Endodermal cell (in vitro differentiated cells): ENCODE measurements at regions not wholly inside any gene's neighbourhood (a gene's known extent, or its start where the extent isn't known, plus 50 kb on each side); places are given as distances from the start of the nearest gene placed in this dataset.

Experiments used
- DNase-seq: peaks from one replicate; pipeline ENCODE4 v3.0.0-alpha.2; 2017
- H3K27ac ChIP-seq: 2 replicates; pipeline ENCODE4 v1.5.1; 2013; ENCODE audit warnings: mild to moderate bottlenecking, low read depth, low read length, moderate library complexity
- H3K27me3 ChIP-seq: 2 replicates; pipeline ENCODE4 v1.6.1; 2013; ENCODE audit warnings: mild to moderate bottlenecking, low read length, moderate library complexity; ENCODE audit not compliant: insufficient read depth, control insufficient read depth, poor library complexity, severe bottlenecking
- H3K36me3 ChIP-seq: 2 replicates; pipeline ENCODE4 v1.7.0; 2013; ENCODE audit warnings: mild to moderate bottlenecking, low read length, moderate library complexity; ENCODE audit not compliant: control insufficient read depth, insufficient read depth
- H3K4me1 ChIP-seq: one replicate; pipeline ENCODE4 v1.7.0; 2013; ENCODE audit warnings: low read length; ENCODE audit not compliant: control insufficient read depth, insufficient read depth
- H3K4me3 ChIP-seq: 2 replicates; pipeline ENCODE4 v1.5.1; 2013; ENCODE audit warnings: mild to moderate bottlenecking, low read length, moderate library complexity
- H3K9ac ChIP-seq: 2 replicates; pipeline ENCODE4 v1.6.1; 2013; ENCODE audit warnings: mild to moderate bottlenecking, low read length, moderate library complexity; ENCODE audit not compliant: poor library complexity, severe bottlenecking; ENCODE audit errors: extremely low read depth
- H3K9me3 ChIP-seq: 2 replicates; pipeline ENCODE4 v1.6.1; 2013; ENCODE audit warnings: mild to moderate bottlenecking, low read length, moderate library complexity; ENCODE audit not compliant: control insufficient read depth
- H3K27ac Mint-ChIP-seq: 2 replicates; pipeline ENCODE4 v1.8.0; 2020; ENCODE audit warnings: mixed read lengths
- H3K27me3 Mint-ChIP-seq: 2 replicates; pipeline ENCODE4 v1.8.0; 2021; ENCODE audit warnings: mild to moderate bottlenecking, mixed read lengths; ENCODE audit not compliant: insufficient read depth
- H3K36me3 Mint-ChIP-seq: 2 replicates; pipeline ENCODE4 v1.8.0; 2020; ENCODE audit warnings: low read depth, mixed read lengths
- H3K4me1 Mint-ChIP-seq: 2 replicates; pipeline ENCODE4 v1.8.0; 2020; ENCODE audit warnings: mixed read lengths
- H3K4me3 Mint-ChIP-seq: 2 replicates; pipeline ENCODE4 v1.8.0; 2020; ENCODE audit warnings: mild to moderate bottlenecking, moderate library complexity, mixed read lengths
- H3K9me3 Mint-ChIP-seq: 2 replicates; pipeline ENCODE4 v1.8.0; 2020; ENCODE audit warnings: mild to moderate bottlenecking, mixed read lengths
- CTCF ChIP-seq: fragments of 200-600 bp; sonication (generic); conservative IDR thresholded peaks from 2 replicates; pipeline ENCODE4 v1.5.0; 2021; ENCODE audit warnings: antibody characterized with exemption, mild to moderate bottlenecking
- WGBS, 2 experiments: methylation state at CpG; one replicate each; pipeline versions ENCODE4 v1.1.5 to v1.1.7; 2013; ENCODE audit warnings: missing lambda C conversion rate in 2 of 2, mixed read lengths in 1 of 2; ENCODE audit not compliant: insufficient coverage in 1 of 2, insufficient read length in 1 of 2; 5-methylcytosine and 5-hydroxymethylcytosine counted together

- Histone ChIP-seq H3K27me3 (no peaks in the 10 kb centered on the region), H3K27ac (no peak overlapping the region), H3K4me1 (no peaks in the 10 kb centered on the region), H3K9ac (no peak overlapping the region), H3K4me3 (no peak overlapping the region), H3K9me3 (no peaks in the 10 kb centered on the region), H3K36me3 (no peaks in the 10 kb centered on the region)
- TF ChIP-seq CTCF, result no peak
- no peak overlapping the region for H3K27ac Mint-ChIP-seq
- no peak overlapping the region for H3K4me3 Mint-ChIP-seq
- no peaks in the 10 kb centered on the region for H3K36me3 Mint-ChIP-seq
- DNase-seq, result no peak
- WGBS, 2 experiments, result 95 to 100% methylated on average over 1 of the region's 1 CpG
- H3K27me3 Mint-ChIP-seq, result no peaks in the 10 kb centered on the region
- no peaks in the 10 kb centered on the region for H3K4me1 Mint-ChIP-seq
- H3K9me3 Mint-ChIP-seq, result peaks cover 6% of the 10 kb centered on the region
Measured at GRCh38 chr10:36577126-36577525, 548.3 kb upstream of the ANKRD30A start.

DNA sequence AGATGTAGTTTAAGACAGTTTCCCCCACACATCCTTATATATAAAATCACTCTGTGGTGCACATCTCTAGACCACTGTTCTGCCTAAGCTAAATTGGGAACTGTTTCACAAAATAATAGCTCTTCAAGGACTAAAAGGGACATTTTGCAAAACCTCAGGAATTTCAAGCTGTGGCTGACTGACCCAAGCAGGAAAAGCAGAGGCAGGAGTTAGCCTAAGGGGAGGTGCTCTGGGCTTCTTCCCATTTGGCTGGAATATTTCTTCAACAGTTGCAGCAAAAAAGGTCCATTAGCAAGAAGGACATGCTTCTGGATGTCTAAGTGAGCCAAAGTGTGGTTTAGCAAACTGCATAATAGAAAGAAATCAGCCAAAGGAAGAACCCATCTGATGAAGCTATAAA, 551.2 kb upstream of the ANKRD30A start:
- no peak for TF ChIP-seq CTCF

GRCh38 chr10:36573246-36573645, 552.2 kb upstream of the ANKRD30A start:
- Histone ChIP-seq H3K9me3 (no peaks in the 10 kb centered on the region), H3K4me3 (no peak overlapping the region), H3K36me3 (no peaks in the 10 kb centered on the region), H3K9ac (no peak overlapping the region), H3K27me3 (no peaks in the 10 kb centered on the region), H3K27ac (no peak overlapping the region), H3K4me1 (no peaks in the 10 kb centered on the region)
- WGBS, 2 experiments, result 86 to 100% methylated on average over 1 to 2 of the region's 2 CpGs
- DNase-seq, result no peak
- TF ChIP-seq CTCF, result no peak
- H3K27me3 Mint-ChIP-seq, result no peaks in the 10 kb centered on the region
- H3K4me1 Mint-ChIP-seq, result no peaks in the 10 kb centered on the region
- H3K9me3 Mint-ChIP-seq, result peaks cover 8% of the 10 kb centered on the region
- H3K27ac Mint-ChIP-seq, result no peak overlapping the region
- H3K4me3 Mint-ChIP-seq, result no peak overlapping the region
- H3K36me3 Mint-ChIP-seq, result no peaks in the 10 kb centered on the region

More for the DNA sequence above, 551.2 kb upstream of the ANKRD30A start:
- H3K4me3 Mint-ChIP-seq, result no peak overlapping the region
- no peaks in the 10 kb centered on the region for H3K9me3 ChIP-seq
- no peaks in the 10 kb centered on the region for H3K4me1 ChIP-seq
- peaks cover 6% of the 10 kb centered on the region for H3K9me3 Mint-ChIP-seq
- H3K36me3 ChIP-seq, result no peaks in the 10 kb centered on the region
- H3K27ac Mint-ChIP-seq, result no peak overlapping the region
- no peak overlapping the region for H3K9ac ChIP-seq
- no peaks in the 10 kb centered on the region for H3K36me3 Mint-ChIP-seq
- no peaks in the 10 kb centered on the region for H3K27me3 ChIP-seq
- no peaks in the 10 kb centered on the region for H3K27me3 Mint-ChIP-seq
- H3K4me1 Mint-ChIP-seq, result no peaks in the 10 kb centered on the region
- no peak overlapping the region for H3K4me3 ChIP-seq
- DNase-seq, result no peak
- no peak overlapping the region for H3K27ac ChIP-seq
